ENCODE measurements at regions not wholly inside any gene's neighbourhood (a gene's known extent, or its start where the extent isn't known, plus 50 kb on each side); places are given as distances from the start of the nearest gene placed in this dataset.

DNA sequence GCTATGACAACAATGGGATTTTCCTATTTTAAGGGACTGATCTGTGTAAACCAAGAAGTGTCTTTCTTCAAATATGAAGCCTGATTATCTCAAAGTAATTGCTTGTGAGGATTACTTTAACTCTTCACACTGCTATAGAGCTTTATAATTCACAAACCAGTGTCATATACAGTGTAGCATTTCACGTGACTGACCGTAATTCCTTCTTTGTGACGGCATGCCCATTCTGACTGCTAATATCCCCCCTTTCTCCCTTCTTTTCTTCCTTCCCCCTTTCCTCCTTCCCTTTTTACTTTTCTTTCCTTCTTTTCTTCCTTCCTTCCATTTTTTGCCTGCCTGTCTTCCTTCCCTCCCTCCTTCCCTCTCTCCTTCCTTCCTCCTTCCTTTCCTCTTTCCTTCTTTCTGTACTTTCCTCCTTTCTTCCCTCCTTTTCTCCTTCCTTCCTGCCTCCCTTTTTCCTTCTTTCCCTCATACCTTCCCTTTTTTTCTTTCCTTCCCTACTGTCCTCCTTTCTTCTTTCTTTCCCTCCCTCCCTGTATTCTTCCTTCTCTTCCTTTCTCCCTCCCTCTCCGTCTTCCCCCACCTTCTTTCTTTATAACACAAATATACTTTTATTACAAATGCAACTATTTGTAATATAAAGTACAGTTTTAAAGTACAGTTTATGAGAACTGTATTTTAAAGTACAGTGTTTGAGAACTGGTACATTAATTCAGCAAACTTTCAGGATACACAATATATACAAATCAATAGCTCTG is 75.0 kb upstream of the EXOC2 start:
- no peak for DNase-seq
- no peak overlapping the region for H3K4me3 ChIP-seq (ENCODE audit: low read depth, low read length)
- peaks cover 10% of the 10 kb centered on the region for H3K27me3 Mint-ChIP-seq (ENCODE audit: insufficient read depth, unreplicated experiment)
- H3K27ac Mint-ChIP-seq (ENCODE audit: unreplicated experiment), result no peak overlapping the region
- POLR2A ChIA-PET, result no interaction called here
- H3K27me3 ChIP-seq (replicated peaks; ENCODE audit: control insufficient read depth, insufficient read depth, low read length), result no peaks in the 10 kb centered on the region
- intact Hi-C loops (cut with micrococcal nuclease; ENCODE audit: unreplicated experiment), result no loop called here
- H3K4me3 Mint-ChIP-seq (ENCODE audit: unreplicated experiment), result no peak overlapping the region
- TF ChIP-seq, protein P1, sequence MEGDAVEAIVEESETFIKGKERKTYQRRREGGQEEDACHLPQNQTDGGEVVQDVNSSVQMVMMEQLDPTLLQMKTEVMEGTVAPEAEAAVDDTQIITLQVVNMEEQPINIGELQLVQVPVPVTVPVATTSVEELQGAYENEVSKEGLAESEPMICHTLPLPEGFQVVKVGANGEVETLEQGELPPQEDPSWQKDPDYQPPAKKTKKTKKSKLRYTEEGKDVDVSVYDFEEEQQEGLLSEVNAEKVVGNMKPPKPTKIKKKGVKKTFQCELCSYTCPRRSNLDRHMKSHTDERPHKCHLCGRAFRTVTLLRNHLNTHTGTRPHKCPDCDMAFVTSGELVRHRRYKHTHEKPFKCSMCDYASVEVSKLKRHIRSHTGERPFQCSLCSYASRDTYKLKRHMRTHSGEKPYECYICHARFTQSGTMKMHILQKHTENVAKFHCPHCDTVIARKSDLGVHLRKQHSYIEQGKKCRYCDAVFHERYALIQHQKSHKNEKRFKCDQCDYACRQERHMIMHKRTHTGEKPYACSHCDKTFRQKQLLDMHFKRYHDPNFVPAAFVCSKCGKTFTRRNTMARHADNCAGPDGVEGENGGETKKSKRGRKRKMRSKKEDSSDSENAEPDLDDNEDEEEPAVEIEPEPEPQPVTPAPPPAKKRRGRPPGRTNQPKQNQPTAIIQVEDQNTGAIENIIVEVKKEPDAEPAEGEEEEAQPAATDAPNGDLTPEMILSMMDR (IDR thresholded peaks at IDR 0.05; ENCODE audit: insufficient read depth in 1 of 2, low read depth in 1 of 2, low read length in 1 of 2, severe bottlenecking in 1 of 2, unreplicated experiment in 1 of 2), result no peak
- H3K36me3 ChIP-seq (ENCODE audit: control insufficient read depth, insufficient read depth, low read length), result no peaks in the 10 kb centered on the region
- H3K9me3 ChIP-seq, result no peaks in the 10 kb centered on the region
- no peaks in the 10 kb centered on the region for H3K4me1 Mint-ChIP-seq (ENCODE audit: low read depth, unreplicated experiment)
- no peaks in the 10 kb centered on the region for H3K9me3 Mint-ChIP-seq (ENCODE audit: unreplicated experiment)
- H3K4me1 ChIP-seq, result no peaks in the 10 kb centered on the region
- CTCF ChIA-PET, result no interaction called here
- no TSS peak for BruUV-seq (replicated peaks)
- H3K36me3 Mint-ChIP-seq (ENCODE audit: insufficient read depth, unreplicated experiment), result no peaks in the 10 kb centered on the region

- Mint-ChIP-seq H3K9me3 (ENCODE audit: unreplicated experiment) (no peaks in the 10 kb centered on the region), H3K4me1 (ENCODE audit: low read depth, unreplicated experiment) (no peaks in the 10 kb centered on the region), H3K4me3 (ENCODE audit: unreplicated experiment) (no peak overlapping the region), H3K27ac (ENCODE audit: unreplicated experiment) (no peak overlapping the region), H3K27me3 (ENCODE audit: insufficient read depth, unreplicated experiment) (peaks cover 13% of the 10 kb centered on the region), H3K36me3 (ENCODE audit: insufficient read depth, unreplicated experiment) (no peaks in the 10 kb centered on the region)
- TF ChIP-seq, protein P1 (IDR thresholded peaks at IDR 0.05; ENCODE audit: insufficient read depth in 1 of 2, low read depth in 1 of 2, low read length in 1 of 2, severe bottlenecking in 1 of 2, unreplicated experiment in 1 of 2), result no peak
- no peaks in the 10 kb centered on the region for H3K36me3 ChIP-seq (ENCODE audit: control insufficient read depth, insufficient read depth, low read length)
- intact Hi-C loops (cut with micrococcal nuclease; ENCODE audit: unreplicated experiment), result no loop called here
- ChIA-PET CTCF (no interaction called here), POLR2A (no interaction called here)
- no peaks in the 10 kb centered on the region for H3K9me3 ChIP-seq
- H3K4me3 ChIP-seq (ENCODE audit: low read depth, low read length), result no peak overlapping the region
- H3K27me3 ChIP-seq (replicated peaks; ENCODE audit: control insufficient read depth, insufficient read depth, low read length), result no peaks in the 10 kb centered on the region
- no peaks in the 10 kb centered on the region for H3K4me1 ChIP-seq
- BruUV-seq (replicated peaks), result no TSS peak
- DNase-seq, result no peak
Observed at GRCh38 chr6:766625-767024, 73.7 kb upstream of the EXOC2 start.

- H3K9me3 Mint-ChIP-seq (ENCODE audit: unreplicated experiment), result peaks cover 4% of the 10 kb centered on the region
- ChIA-PET POLR2A (no interaction called here), CTCF (no interaction called here)
- Histone ChIP-seq H3K4me3 (ENCODE audit: low read depth, low read length) (no peak overlapping the region), H3K4me1 (no peaks in the 10 kb centered on the region), H3K9me3 (no peaks in the 10 kb centered on the region), H3K27me3 (replicated peaks; ENCODE audit: control insufficient read depth, insufficient read depth, low read length) (no peaks in the 10 kb centered on the region), H3K36me3 (ENCODE audit: control insufficient read depth, insufficient read depth, low read length) (no peaks in the 10 kb centered on the region)
- no peak overlapping the region for H3K4me3 Mint-ChIP-seq (ENCODE audit: unreplicated experiment)
- intact Hi-C loops (cut with micrococcal nuclease; ENCODE audit: unreplicated experiment), result no loop called here
- no TSS peak for BruUV-seq (replicated peaks)
- H3K36me3 Mint-ChIP-seq (ENCODE audit: insufficient read depth, unreplicated experiment), result no peaks in the 10 kb centered on the region
- no peaks in the 10 kb centered on the region for H3K4me1 Mint-ChIP-seq (ENCODE audit: low read depth, unreplicated experiment)
- TF ChIP-seq, protein P1 (IDR thresholded peaks at IDR 0.05; ENCODE audit: insufficient read depth in 1 of 2, low read depth in 1 of 2, low read length in 1 of 2, severe bottlenecking in 1 of 2, unreplicated experiment in 1 of 2), result no peak
- no peak for DNase-seq
- H3K27me3 Mint-ChIP-seq (ENCODE audit: insufficient read depth, unreplicated experiment), result peaks cover 9% of the 10 kb centered on the region
- no peak overlapping the region for H3K27ac Mint-ChIP-seq (ENCODE audit: unreplicated experiment)
Observed at GRCh38 chr6:761997-762396, 69.1 kb upstream of the EXOC2 start.
